ENCODE measurements at regions not wholly inside any gene's neighbourhood (a gene's known extent, or its start where the extent isn't known, plus 50 kb on each side); places are given as distances from the start of the nearest gene placed in this dataset.
A peak's percentile ranks its signal among the peaks of the same experiment; 100 is the strongest.

DNA sequence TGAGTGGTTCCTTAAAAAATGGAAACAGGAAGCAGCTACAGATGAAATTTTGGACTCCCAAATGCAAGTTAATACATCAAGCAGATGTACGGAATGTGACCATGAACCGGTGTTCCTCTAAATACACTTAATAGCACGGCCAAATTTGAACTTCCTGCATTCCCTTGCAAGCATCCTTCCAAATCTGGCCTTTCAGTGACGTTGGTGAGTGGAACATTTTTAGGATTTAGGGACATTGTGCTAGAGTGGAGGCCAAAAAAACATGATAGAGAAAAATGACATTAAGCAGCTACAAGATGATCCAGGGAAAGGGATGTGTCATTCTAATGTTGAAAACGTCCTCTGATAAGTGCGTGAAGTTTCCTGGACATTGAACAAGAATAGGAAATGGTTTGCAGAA, 62.1 kb downstream of the CTAGE1 start:
- 56 to 74% (median 61%) methylated on average over 6 of the region's 6 CpGs for WGBS, 3 donors
- no peak overlapping the region for H3K27ac ChIP-seq (ENCODE audit: low read depth, low read length)

GRCh38 chr18:22355069-22355468, 62.6 kb downstream of the CTAGE1 start:
- 75 to 84% (median 78%) methylated on average over 6 of the region's 6 CpGs for WGBS, 3 donors
- H3K27ac ChIP-seq (ENCODE audit: low read depth, low read length) = no peak overlapping the region

DNA sequence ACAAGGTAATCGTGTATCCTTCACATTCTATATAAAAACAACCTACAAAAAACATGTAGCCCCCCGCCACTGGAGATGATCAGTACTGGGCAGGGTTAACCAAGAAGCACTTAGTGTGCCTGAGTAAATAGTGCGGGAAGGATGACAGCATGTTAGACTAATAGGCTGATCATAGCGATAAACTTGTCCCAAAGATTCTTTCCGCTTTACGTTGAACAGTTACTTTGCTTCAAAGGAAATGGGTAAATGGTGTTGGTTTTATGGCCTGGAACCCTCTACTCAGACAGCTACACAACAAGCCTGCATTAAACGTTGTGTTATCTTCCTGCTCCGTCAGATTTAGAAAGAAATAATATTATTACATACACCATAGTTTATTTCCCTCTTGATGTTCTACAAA, 67.7 kb downstream of the CTAGE1 start:
- no peak overlapping the region for H3K27ac ChIP-seq (ENCODE audit: low read depth, low read length)
- 61 to 78% (median 73%) methylated on average over 8 of the region's 8 CpGs for WGBS, 3 donors

- WGBS, 3 donors = 38 to 64% (median 55%) methylated on average over 11 of the region's 11 CpGs
- no peak overlapping the region for H3K27ac ChIP-seq (ENCODE audit: low read depth, low read length)
These were observed 68.3 kb downstream of the CTAGE1 start for GRCh38 chr18:22349317-22349898.

DNA sequence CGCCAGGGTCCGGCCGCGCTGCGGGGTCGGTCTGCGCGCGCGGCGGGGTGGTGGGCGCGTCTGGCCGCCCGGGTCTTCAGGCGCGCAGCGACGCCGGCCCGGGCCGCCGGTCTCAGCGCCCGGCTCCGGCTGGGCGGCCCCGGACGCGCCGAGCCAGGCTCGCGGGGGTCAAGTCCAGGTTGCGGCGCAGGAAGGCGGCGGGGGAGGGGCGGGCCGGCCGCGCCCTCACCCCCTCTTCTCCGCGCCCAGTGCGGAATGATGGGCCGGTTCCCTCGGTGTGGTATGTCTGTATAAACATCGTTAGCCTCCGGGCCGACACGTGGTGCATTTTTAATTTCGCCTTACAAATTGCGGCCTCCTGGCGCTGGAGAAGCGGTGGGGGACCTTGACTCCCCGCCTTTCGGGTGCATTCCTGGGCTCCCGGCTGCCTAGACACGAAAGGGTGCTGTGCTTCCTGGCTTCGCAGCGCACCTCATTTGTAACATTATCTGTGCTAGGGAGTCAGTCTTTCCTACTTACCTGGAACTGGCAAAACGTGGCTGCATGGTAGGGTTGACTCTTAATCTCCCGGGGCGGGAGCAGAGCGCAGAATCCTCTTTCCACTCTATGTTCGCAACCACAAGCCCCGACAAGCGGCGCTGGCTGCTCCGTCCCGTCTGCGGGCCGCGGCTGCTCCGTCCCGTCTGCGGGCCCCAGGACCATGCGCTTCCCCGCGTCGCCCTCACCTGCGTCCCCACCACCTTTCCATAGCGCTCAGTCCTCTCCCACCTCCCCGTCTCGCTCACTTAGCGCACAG, 69.0 kb downstream of the CTAGE1 start:
- WGBS, 3 donors = 6 to 7% (median 7%) methylated on average over 84 to 85 of the region's 85 CpGs
- H3K27ac ChIP-seq (ENCODE audit: low read depth, low read length) = peak overlapping the region; percentile 14

- H3K27ac ChIP-seq (ENCODE audit: low read depth, low read length) = peak overlapping the region; percentile 14
- 22 to 28% (median 25%) methylated on average over 26 of the region's 26 CpGs for WGBS, 3 donors
These were observed 69.9 kb downstream of the CTAGE1 start for GRCh38 chr18:22347606-22348511.

DNA sequence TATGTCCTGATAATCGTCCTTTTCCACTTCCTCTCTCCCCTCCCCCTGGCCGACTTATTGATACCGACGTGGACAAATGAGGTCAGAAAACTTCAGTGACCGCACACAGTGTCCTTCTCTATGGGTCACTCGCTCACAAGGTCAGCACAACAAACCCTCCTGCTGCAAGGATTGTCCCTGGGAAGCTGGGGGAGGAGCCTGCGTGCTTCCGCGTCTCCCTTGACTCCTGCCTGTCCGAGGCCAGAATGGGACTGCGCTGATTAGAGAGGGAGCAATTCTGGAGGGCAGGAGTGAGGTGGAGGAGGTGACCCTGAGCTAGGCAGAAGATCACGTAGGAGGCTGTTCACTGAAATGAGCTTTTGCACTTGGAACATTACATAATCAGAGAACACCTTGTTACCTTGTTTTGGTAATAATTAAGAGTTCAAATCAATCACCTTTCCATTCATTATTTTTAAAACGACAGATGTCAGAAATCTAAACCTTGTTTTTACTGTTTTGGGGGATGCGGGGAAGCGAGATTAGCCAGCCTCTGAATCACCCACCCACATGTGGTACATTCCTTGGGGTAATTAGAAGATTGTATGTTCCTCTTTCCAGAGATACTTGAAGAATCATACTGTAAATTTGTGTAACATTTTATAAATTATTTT, 70.6 kb downstream of the CTAGE1 start:
- WGBS, 3 donors = 13 to 16% (median 16%) methylated on average over 15 of the region's 15 CpGs
- H3K27ac ChIP-seq (ENCODE audit: low read depth, low read length) = peak overlapping the region; percentile 17

DNA sequence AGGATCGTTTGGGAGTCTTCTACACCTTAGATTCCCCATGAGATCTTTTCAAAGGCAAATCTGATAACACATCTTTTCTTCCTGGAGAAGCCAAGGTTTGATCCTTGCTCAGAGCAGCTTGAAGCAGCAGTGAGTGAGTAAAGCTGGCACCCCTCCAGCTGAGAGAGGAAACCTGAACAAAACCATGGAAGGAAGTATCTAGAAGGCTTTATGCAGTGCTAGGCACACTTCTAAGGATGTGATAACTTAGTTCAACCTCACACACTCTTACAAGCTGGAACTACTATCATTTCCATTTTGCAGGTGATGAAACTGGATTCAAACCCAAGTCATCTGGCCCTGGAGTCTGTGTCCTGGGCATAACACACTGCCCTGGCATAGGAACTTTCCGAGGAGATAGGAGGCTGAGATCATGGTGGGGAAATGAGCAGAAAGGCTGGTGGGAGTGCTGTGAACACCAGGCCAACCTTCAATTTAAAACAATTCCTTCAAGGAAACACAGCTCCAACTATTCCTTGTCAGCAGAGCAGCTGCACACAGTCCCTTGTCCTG, 71.2 kb downstream of the CTAGE1 start:
- H3K27ac ChIP-seq (ENCODE audit: low read depth, low read length) = peak overlapping the region; percentile 17
- 17 to 53% (median 31%) methylated on average over 2 of the region's 2 CpGs for WGBS, 3 donors

DNA sequence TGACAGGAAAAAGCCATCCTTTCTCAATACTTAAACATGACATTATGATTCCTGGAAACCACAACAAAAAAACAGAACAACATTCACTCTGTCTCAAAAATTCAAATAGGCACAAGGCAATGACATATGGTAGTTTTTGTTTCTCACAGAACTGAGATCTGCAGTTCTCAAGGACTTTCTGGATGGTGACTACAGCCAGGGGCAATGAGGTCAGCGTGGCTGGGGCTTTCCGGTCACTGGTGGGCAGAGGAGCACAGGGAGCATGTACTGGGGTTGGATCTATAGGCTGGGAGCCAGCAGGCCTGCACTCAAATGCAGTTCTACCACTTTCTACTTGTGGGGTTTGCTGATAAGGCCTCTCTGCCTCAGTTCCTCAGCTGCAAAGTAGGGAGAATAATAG, 72.0 kb downstream of the CTAGE1 start:
- no peak overlapping the region for H3K27ac ChIP-seq (ENCODE audit: low read depth, low read length)
- 35 to 63% (median 62%) methylated on average over 2 of the region's 2 CpGs for WGBS, 3 donors

GRCh38 chr18:22344908-22345670, 72.6 kb downstream of the CTAGE1 start:
- 50 to 73% (median 54%) methylated on average over 3 of the region's 3 CpGs for WGBS, 3 donors
- H3K27ac ChIP-seq (ENCODE audit: low read depth, low read length) = no peak overlapping the region

DNA sequence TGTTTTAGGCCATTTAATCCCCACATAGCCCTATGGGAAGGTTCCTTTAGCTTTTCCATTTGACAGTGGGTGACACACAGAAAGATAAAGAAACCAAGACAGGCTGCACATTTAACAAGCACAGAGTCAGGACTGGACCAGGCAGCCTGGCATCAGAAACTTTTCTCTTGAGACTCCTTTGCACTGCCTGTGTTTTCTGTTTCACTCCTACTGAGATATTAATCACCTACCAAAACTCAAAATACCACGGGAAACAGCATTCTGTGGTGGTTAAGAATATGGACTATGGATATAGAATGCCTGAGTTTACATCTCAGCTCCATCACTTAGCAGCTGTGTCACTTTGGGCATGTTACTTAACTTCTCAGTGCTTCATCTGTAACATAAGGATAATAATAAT, 73.3 kb downstream of the CTAGE1 start:
- H3K27ac ChIP-seq (ENCODE audit: low read depth, low read length) = no peak overlapping the region
- WGBS, 3 donors = 60 to 88% (median 82%) methylated on average over 1 of the region's 1 CpG

DNA sequence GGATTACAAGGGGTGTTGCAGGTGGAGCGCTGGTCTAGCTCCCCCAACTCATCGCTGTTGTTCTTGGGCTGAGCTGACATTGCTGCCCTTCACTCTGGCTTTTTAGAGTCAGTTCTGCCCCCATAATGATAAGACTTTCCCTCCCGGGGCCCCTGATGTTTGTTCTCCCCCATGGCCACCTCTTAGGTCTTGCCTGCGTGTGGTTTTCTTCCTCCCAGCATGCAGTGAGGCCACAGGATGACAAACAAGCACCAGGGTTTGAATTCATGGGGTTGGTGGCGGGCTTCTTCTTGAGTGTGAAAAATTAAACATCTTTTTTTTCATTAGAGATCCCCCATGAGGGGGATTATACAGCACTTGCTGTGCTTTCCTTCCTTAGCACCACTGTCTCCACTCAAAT, 74.1 kb downstream of the CTAGE1 start:
- no peak overlapping the region for H3K27ac ChIP-seq (ENCODE audit: low read depth, low read length)
- 84 to 93% (median 91%) methylated on average over 5 of the region's 5 CpGs for WGBS, 3 donors

GRCh38 chr18:22342625-22343024, 75.1 kb downstream of the CTAGE1 start:
- H3K27ac ChIP-seq (ENCODE audit: low read depth, low read length) = no peak overlapping the region
- WGBS, 3 donors = 46 to 61% (median 57%) methylated on average over 4 of the region's 4 CpGs

DNA sequence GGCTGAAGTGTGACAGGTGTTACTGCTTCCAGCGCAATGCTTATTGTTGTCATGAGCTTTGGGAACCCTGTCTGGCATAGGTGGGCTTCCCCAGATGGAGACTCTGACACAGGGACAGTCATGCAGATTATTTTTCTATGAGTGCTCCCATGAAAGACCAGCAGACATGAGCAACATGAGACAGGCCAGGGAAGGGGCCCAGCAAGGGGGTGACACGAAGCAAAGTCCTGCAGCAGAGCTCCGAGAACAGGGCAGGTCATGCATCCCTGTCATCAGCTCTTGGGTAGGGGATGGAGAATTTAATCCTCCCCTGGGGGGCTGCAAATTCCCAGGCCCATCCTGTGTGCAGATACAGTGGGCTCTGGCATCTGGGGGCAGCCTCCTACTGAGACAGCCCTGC, 77.4 kb downstream of the CTAGE1 start:
- WGBS, 3 donors = 88 to 96% (median 94%) methylated on average over 3 of the region's 3 CpGs

DNA sequence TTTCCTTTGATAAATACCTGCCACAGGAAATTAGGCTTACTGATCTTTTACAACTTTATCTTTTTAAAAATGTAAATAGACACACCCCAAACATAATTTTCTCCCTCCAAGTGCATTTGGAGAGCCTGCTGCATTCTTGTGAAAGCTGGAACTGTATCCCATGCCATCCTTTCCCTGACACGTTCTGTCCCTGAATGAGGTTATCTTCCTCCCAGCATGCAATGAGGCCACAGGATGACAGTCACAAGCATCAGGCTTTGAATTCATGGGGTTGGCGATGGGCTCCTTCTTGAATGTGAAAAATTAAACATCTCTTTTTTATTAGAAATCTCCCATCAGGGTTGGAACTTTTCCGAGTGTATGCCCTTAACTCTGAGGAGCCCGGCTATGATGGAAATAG, 77.8 kb downstream of the CTAGE1 start:
- WGBS, 3 donors = 81 to 83% (median 82%) methylated on average over 4 of the region's 4 CpGs
- no peak overlapping the region for H3K27ac ChIP-seq (ENCODE audit: low read depth, low read length)

More for the DNA sequence above, 77.4 kb downstream of the CTAGE1 start:
- no peak overlapping the region for H3K27ac ChIP-seq (ENCODE audit: low read depth, low read length)

- no peak overlapping the region for H3K27ac ChIP-seq (ENCODE audit: low read depth, low read length)
These were observed 79.9 kb downstream of the CTAGE1 start for GRCh38 chr18:22337833-22338232.

GRCh38 chr18:22337306-22337705, 80.4 kb downstream of the CTAGE1 start:
- WGBS, 3 donors = 40 to 74% (median 47%) methylated on average over 3 of the region's 3 CpGs
- H3K27ac ChIP-seq (ENCODE audit: low read depth, low read length) = no peak overlapping the region

DNA sequence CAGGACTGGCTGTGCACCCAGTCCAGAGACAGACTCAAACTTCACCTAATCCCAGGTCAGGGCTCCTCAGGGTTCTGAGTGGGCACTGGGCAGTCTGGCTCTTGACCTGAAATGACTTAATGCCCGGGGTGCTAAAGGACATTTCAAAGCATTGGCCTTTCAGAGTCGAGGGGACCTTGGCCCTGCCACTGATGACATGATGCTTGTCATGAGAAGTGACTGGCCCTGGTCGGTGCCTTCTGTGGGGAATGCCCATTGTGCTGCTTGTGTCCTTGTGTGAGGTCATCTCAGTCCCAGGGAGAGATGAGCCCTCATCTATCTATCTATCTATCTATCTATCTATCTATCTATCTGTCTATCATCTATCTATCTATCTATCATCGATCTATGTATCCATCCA, 81.3 kb downstream of the CTAGE1 start:
- H3K27ac ChIP-seq (ENCODE audit: low read depth, low read length) = no peak overlapping the region
- 75 to 95% (median 92%) methylated on average over 4 of the region's 4 CpGs for WGBS, 3 donors
